OCI-LY7 (cell line): ENCODE measurements at regions not wholly inside any gene's neighbourhood (a gene's known extent, or its start where the extent isn't known, plus 50 kb on each side); places are given as distances from the start of the nearest gene placed in this dataset.

ENCODE experiments used
- BruUV-seq: library from RNA; stranded (reverse); fragments of 400-500 nt; replicated peaks from 2 replicates; lab custom pipeline; 2021; lab: Mats Ljungman, UMichigan
- CTCF ChIA-PET: fragments of 300-600 bp; sonication (Branson Sonifier 250); formaldehyde crosslinking; loops from one replicate; lab custom pipeline; 2022; ENCODE audit warnings: antibody characterized with exemption; ENCODE audit not compliant: unreplicated experiment; lab: Charles Lee
- POLR2A ChIA-PET: fragments of 300-600 bp; sonication (Branson Sonifier 250); formaldehyde crosslinking; loops from one replicate; lab custom pipeline; 2022; ENCODE audit warnings: antibody characterized with exemption; lab: Charles Lee
- DNase-seq: peaks from one replicate; pipeline ENCODE4 v3.0.0-alpha.2; 2015; ENCODE audit warnings: low spot score
- H2AFZ ChIP-seq: fragments of 200-600 bp; sonication (generic), shearing (Covaris generic); 2 replicates; pipeline ENCODE4 v1.6.1; 2014; ENCODE audit warnings: mild to moderate bottlenecking, antibody characterized with exemption, low read length, moderate library complexity
- H3K27ac ChIP-seq: fragments of 200-600 bp; sonication (generic); 2 replicates; pipeline ENCODE4 v1.5.1; 2014; ENCODE audit warnings: mixed run types, low read depth, mild to moderate bottlenecking, moderate library complexity, low read length, inconsistent platforms; ENCODE audit not compliant: poor library complexity, severe bottlenecking
- H3K36me3 ChIP-seq: fragments of 200-600 bp; sonication (generic); 2 replicates; pipeline ENCODE4 v1.6.1; 2014; ENCODE audit warnings: mild to moderate bottlenecking, antibody characterized with exemption, low read length, moderate library complexity, mixed read lengths; ENCODE audit not compliant: insufficient read depth
- H3K4me1 ChIP-seq: fragments of 200-600 bp; sonication (generic); 2 replicates; pipeline ENCODE4 v1.5.1; 2014; ENCODE audit warnings: mild to moderate bottlenecking, low read length; ENCODE audit not compliant: insufficient read depth, poor library complexity, severe bottlenecking
- H3K4me2 ChIP-seq: fragments of 200-600 bp; sonication (generic); 2 replicates; pipeline ENCODE4 v1.6.1; 2014; ENCODE audit warnings: mild to moderate bottlenecking, low read length
- H3K4me3 ChIP-seq: fragments of 200-600 bp; sonication (generic); 2 replicates; pipeline ENCODE4 v1.5.1; 2014; ENCODE audit warnings: mild to moderate bottlenecking, low read depth, low read length; ENCODE audit not compliant: poor library complexity, severe bottlenecking
- H3K79me2 ChIP-seq: fragments of 200-600 bp; sonication (generic); 2 replicates; pipeline ENCODE4 v1.6.1; 2016; ENCODE audit warnings: low read depth, mild to moderate bottlenecking, low read length, moderate library complexity, mixed read lengths; ENCODE audit not compliant: insufficient read depth
- H3K9me2 ChIP-seq: fragments of 200-600 bp; sonication (generic); 2 replicates; pipeline ENCODE4 v1.6.1; 2016; ENCODE audit warnings: mild to moderate bottlenecking, low read length, mixed read lengths; ENCODE audit not compliant: insufficient read depth
- H3K9me3 ChIP-seq: fragments of 200-600 bp; sonication (generic); 2 replicates; pipeline ENCODE4 v1.6.1; 2014; ENCODE audit warnings: mild to moderate bottlenecking, mixed run types, low read length, mixed read lengths
- H4K20me1 ChIP-seq: fragments of 200-600 bp; sonication (generic); 2 replicates; pipeline ENCODE4 v1.6.1; 2014; ENCODE audit warnings: mild to moderate bottlenecking, antibody characterized with exemption, low read length, moderate library complexity, mixed read lengths; ENCODE audit not compliant: insufficient read depth
- CTCF ChIP-seq: fragments of 200-600 bp; sonication (generic); conservative IDR thresholded peaks from 2 replicates; pipeline ENCODE4 v1.5.1; 2014; ENCODE audit warnings: mild to moderate bottlenecking, antibody characterized with exemption, low read length, moderate library complexity, mixed read lengths
- EZH2phosphoT487 ChIP-seq: fragments of 200-600 bp; sonication (generic); IDR thresholded peaks from 2 replicates; pipeline ENCODE4 v1.6.1; 2018; ENCODE audit warnings: low read depth, borderline replicate concordance, mild to moderate bottlenecking, mixed run types, antibody characterized with exemption, low read length, moderate library complexity, mixed read lengths
- intact Hi-C: fragments of 100-400 bp; cut with micrococcal nuclease; formaldehyde crosslinking; loops from one replicate; pipeline ENCODE4 v1.10.0; 2022; ENCODE audit not compliant: unreplicated experiment

GRCh38 chr7:155365146-155365874 lies 67.6 kb downstream of the INSIG1 start:
- H3K9me2 ChIP-seq = no peaks in the 10 kb centered on the region
- DNase-seq = no peak
- H3K27ac ChIP-seq = no peak overlapping the region
- intact Hi-C loops = no loop called here
- no TSS peak for BruUV-seq
- no peaks in the 10 kb centered on the region for H3K9me3 ChIP-seq
- H3K4me2 ChIP-seq = no peak overlapping the region
- H2AFZ ChIP-seq = no peak overlapping the region
- TF ChIP-seq EZH2phosphoT487 (no peak), CTCF (no peak)
- H3K79me2 ChIP-seq = no peaks in the 10 kb centered on the region
- ChIA-PET CTCF (no interaction called here), POLR2A (interaction anchor here (0.5 kb wide), 1 partner anchor 8 kb away, joined by 3 read pairs; no protein-coding TSS in a partner anchor)
- no peaks in the 10 kb centered on the region for H4K20me1 ChIP-seq
- H3K4me1 ChIP-seq = peaks cover 29% of the 10 kb centered on the region
- H3K4me3 ChIP-seq = no peak overlapping the region
- no peaks in the 10 kb centered on the region for H3K36me3 ChIP-seq

GRCh38 chr7:155368894-155369600 lies 71.4 kb downstream of the INSIG1 start:
- H3K79me2 ChIP-seq = no peaks in the 10 kb centered on the region
- no peak for TF ChIP-seq EZH2phosphoT487
- TF ChIP-seq CTCF = no peak
- H2AFZ ChIP-seq = no peak overlapping the region
- no peak overlapping the region for H3K27ac ChIP-seq
- ChIA-PET POLR2A (interaction anchor here (0.6 kb wide), 1 partner anchor 150 kb away, joined by 4 read pairs; no protein-coding TSS in a partner anchor), CTCF (no interaction called here)
- H3K4me3 ChIP-seq = no peak overlapping the region
- no peaks in the 10 kb centered on the region for H3K9me2 ChIP-seq
- intact Hi-C loops = no loop called here
- H3K36me3 ChIP-seq = no peaks in the 10 kb centered on the region
- H3K4me2 ChIP-seq = no peak overlapping the region
- no peaks in the 10 kb centered on the region for H4K20me1 ChIP-seq
- DNase-seq = no peak
- H3K4me1 ChIP-seq = peaks cover 5% of the 10 kb centered on the region
- BruUV-seq = no TSS peak
- no peaks in the 10 kb centered on the region for H3K9me3 ChIP-seq

- Histone ChIP-seq H3K36me3 (no peaks in the 10 kb centered on the region), H3K4me3 (no peak overlapping the region), H2AFZ (no peak overlapping the region), H3K9me3 (no peaks in the 10 kb centered on the region), H3K27ac (no peak overlapping the region), H4K20me1 (no peaks in the 10 kb centered on the region), H3K4me2 (no peak overlapping the region), H3K79me2 (no peaks in the 10 kb centered on the region), H3K9me2 (no peaks in the 10 kb centered on the region), H3K4me1 (no peaks in the 10 kb centered on the region)
- POLR2A ChIA-PET = no interaction called here
- DNase-seq = no peak
- no TSS peak for BruUV-seq
- intact Hi-C loops = no loop called here
- no peak for TF ChIP-seq EZH2phosphoT487
- TF ChIP-seq CTCF = no peak
- CTCF ChIA-PET = no interaction called here
Observed at GRCh38 chr7:155369766-155370165, 72.1 kb downstream of the INSIG1 start.
